ENCODE measurements at regions not wholly inside any gene's neighbourhood (a gene's known extent, or its start where the extent isn't known, plus 50 kb on each side); places are given as distances from the start of the nearest gene placed in this dataset.

- no peak for TF ChIP-seq CTCF (IDR thresholded peaks at IDR 0.05)
- TF ChIP-seq POLR2A (IDR thresholded peaks at IDR 0.05), result no peak
- no peak for TF ChIP-seq POLR2AphosphoS5 (IDR thresholded peaks at IDR 0.05)
Measured at GRCh38 chr11:13074714-13075464, 65.8 kb downstream of the RASSF10 start.
